ENCODE measurements at regions not wholly inside any gene's neighbourhood (a gene's known extent, or its start where the extent isn't known, plus 50 kb on each side); places are given as distances from the start of the nearest gene placed in this dataset.
A peak's percentile ranks its signal among the peaks of the same experiment; 100 is the strongest.

- DNase-seq (ENCODE audit: low spot score), result no peak
Observed at GRCh38 chr12:102535306-102535705, 54.9 kb upstream of the IGF1 start.

- DNase-seq (ENCODE audit: low spot score), result peak; percentile 24
Observed at GRCh38 chr12:102534899-102535298, 54.5 kb upstream of the IGF1 start.

- no peak for DNase-seq (ENCODE audit: low spot score)
Observed at GRCh38 chr12:102533483-102534215, 53.3 kb upstream of the IGF1 start.
